HepG2 (cell line): ENCODE measurements at regions not wholly inside any gene's neighbourhood (a gene's known extent, or its start where the extent isn't known, plus 50 kb on each side); places are given as distances from the start of the nearest gene placed in this dataset.

Source experiments
- HNRNPL ChIP-seq: fragments of 200-400 bp; formaldehyde crosslinking; IDR thresholded peaks from 2 replicates; pipeline ENCODE4 v1.6.1; 2017; ENCODE audit warnings: mild to moderate bottlenecking, low read depth, low read length
- REST ChIP-seq, 2 experiments: IDR thresholded peaks; 2 replicates each; pipeline ENCODE4 v1.6.1; 2011 to 2012; ENCODE audit warnings: low read length in 2 of 2, borderline replicate concordance in 1 of 2, low read depth in 1 of 2, mild to moderate bottlenecking in 1 of 2, moderate library complexity in 1 of 2
- ZBTB40 ChIP-seq, 2 experiments: fragments of 450-650 bp in 1 of 2; sonication (generic) in 1 of 2; formaldehyde crosslinking in 1 of 2; IDR thresholded peaks; 2 replicates each; pipeline versions ENCODE4 v1.6.1 to v1.8.0; 2016 to 2022; ENCODE audit warnings: antibody characterized with exemption in 1 of 2, mild to moderate bottlenecking in 1 of 2, missing genetic modification reagents in 1 of 2
- ZNF501 ChIP-seq: sonication (generic); formaldehyde crosslinking; IDR thresholded peaks from 2 replicates; pipeline ENCODE4 v1.5.1; 2020; ENCODE audit warnings: mild to moderate bottlenecking, moderate library complexity, missing genetic modification reagents
- ZNF512 ChIP-seq: sonication (generic); formaldehyde crosslinking; IDR thresholded peaks from 2 replicates; pipeline ENCODE4 v1.4.0; 2020; ENCODE audit warnings: mild to moderate bottlenecking, missing genetic modification reagents
- ZNF816 ChIP-seq: sonication (generic); formaldehyde crosslinking; IDR thresholded peaks from 2 replicates; pipeline ENCODE4 v1.8.0; 2022; ENCODE audit warnings: missing genetic modification reagents, mild to moderate bottlenecking, borderline replicate concordance

- TF ChIP-seq ZBTB40 (IDR thresholded peaks at IDR 0.05) (no peak), ZBTB40 (CRISPR knock-in tag; IDR thresholded peaks at IDR 0.05) (no peak), HNRNPL (peak; percentile 81), REST (IDR thresholded peaks at IDR 0.05; ENCODE audit: borderline replicate concordance in 1 of 2, low read depth in 1 of 2, low read length in 2 of 2) (peak in 1 of 2 experiments; percentile 31; a peak in 1 of 4 replicates), ZNF816 (CRISPR knock-in tag) (no peak), ZNF512 (CRISPR knock-in tag) (no peak), ZNF501 (CRISPR knock-in tag) (no peak)
Observed at GRCh38 chr16:50445621-50446555, 77.1 kb upstream of the BRD7 start (continued).
